Lower leg skin (tissue), 3 donors: ENCODE measurements at regions not wholly inside any gene's neighbourhood (a gene's known extent, or its start where the extent isn't known, plus 50 kb on each side); places are given as distances from the start of the nearest gene placed in this dataset.

ENCODE experiments used
- POLR2A ChIP-seq, 2 donors: fragments of 450-650 bp; IDR thresholded peaks; one replicate each; pipeline ENCODE4 v1.6.1; 2016 to 2017; ENCODE audit warnings: antibody characterized with exemption in 2 of 2, mild to moderate bottlenecking in 1 of 2, moderate library complexity in 1 of 2
- TF ChIP-seq, protein P1 (sequence below), 3 donors: fragments of 450-650 bp; IDR thresholded peaks; one replicate each; pipeline ENCODE4 v1.5.1; 2016; ENCODE audit warnings: antibody characterized with exemption in 3 of 3, mild to moderate bottlenecking in 3 of 3, moderate library complexity in 2 of 3

GRCh38 chr2:157159221-157159934 is 98.1 kb upstream of the GALNT5 start:
- TF ChIP-seq, protein P1, sequence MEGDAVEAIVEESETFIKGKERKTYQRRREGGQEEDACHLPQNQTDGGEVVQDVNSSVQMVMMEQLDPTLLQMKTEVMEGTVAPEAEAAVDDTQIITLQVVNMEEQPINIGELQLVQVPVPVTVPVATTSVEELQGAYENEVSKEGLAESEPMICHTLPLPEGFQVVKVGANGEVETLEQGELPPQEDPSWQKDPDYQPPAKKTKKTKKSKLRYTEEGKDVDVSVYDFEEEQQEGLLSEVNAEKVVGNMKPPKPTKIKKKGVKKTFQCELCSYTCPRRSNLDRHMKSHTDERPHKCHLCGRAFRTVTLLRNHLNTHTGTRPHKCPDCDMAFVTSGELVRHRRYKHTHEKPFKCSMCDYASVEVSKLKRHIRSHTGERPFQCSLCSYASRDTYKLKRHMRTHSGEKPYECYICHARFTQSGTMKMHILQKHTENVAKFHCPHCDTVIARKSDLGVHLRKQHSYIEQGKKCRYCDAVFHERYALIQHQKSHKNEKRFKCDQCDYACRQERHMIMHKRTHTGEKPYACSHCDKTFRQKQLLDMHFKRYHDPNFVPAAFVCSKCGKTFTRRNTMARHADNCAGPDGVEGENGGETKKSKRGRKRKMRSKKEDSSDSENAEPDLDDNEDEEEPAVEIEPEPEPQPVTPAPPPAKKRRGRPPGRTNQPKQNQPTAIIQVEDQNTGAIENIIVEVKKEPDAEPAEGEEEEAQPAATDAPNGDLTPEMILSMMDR (IDR thresholded peaks at IDR 0.05): no peak
- TF ChIP-seq POLR2A (IDR thresholded peaks at IDR 0.05): no peak
